Left ventricle myocardium inferior (tissue), 1 donor: ENCODE measurements at regions not wholly inside any gene's neighbourhood (a gene's known extent, or its start where the extent isn't known, plus 50 kb on each side); places are given as distances from the start of the nearest gene placed in this dataset.

Experiments
- DNase-seq: peaks from one replicate; pipeline ENCODE4 v3.0.0-alpha.2; 2020
- H3K27ac ChIP-seq: fragments of 200-600 bp; replicated peaks from 2 replicates; pipeline ENCODE4 v1.8.0; 2021
- H3K27me3 ChIP-seq: fragments of 200-600 bp; 2 replicates; pipeline ENCODE4 v1.8.0; 2021; ENCODE audit warnings: low read depth
- H3K36me3 ChIP-seq: fragments of 200-600 bp; 2 replicates; pipeline ENCODE4 v1.8.0; 2021
- H3K4me1 ChIP-seq: fragments of 200-600 bp; 2 replicates; pipeline ENCODE4 v1.8.0; 2021
- H3K4me3 ChIP-seq: fragments of 200-600 bp; 2 replicates; pipeline ENCODE4 v1.8.0; 2021; ENCODE audit warnings: mild to moderate bottlenecking, moderate library complexity
- H3K9me3 ChIP-seq: fragments of 200-600 bp; replicated peaks from 2 replicates; pipeline ENCODE4 v1.8.0; 2021
- CTCF ChIP-seq: fragments of 200-600 bp; IDR thresholded peaks from 2 replicates; pipeline ENCODE4 v1.8.0; 2021; ENCODE audit warnings: antibody characterized with exemption, mild to moderate bottlenecking, borderline replicate concordance
- intact Hi-C: fragments of 100-400 bp; cut with micrococcal nuclease; formaldehyde crosslinking; loops from one replicate; pipeline ENCODE4 v1.11.0; 2022
- donor health status: DM: no; HTN: yes; CAD: no; lungs with severe emphysema.

- intact Hi-C loops, result no loop called here
These were observed 222.1 kb upstream of the EDIL3 start for GRCh38 chr5:84606784-84607183.

GRCh38 chr5:84605241-84605640 lies 220.6 kb upstream of the EDIL3 start:
- Histone ChIP-seq H3K27me3 (no peaks in the 10 kb centered on the region), H3K27ac (no peak overlapping the region), H3K9me3 (no peaks in the 10 kb centered on the region), H3K4me1 (no peaks in the 10 kb centered on the region), H3K4me3 (no peak overlapping the region), H3K36me3 (no peaks in the 10 kb centered on the region)
- no peak for TF ChIP-seq CTCF
- no peak for DNase-seq
- intact Hi-C loops, result no loop called here

More at GRCh38 chr5:84606784-84607183, 222.1 kb upstream of the EDIL3 start:
- H3K27me3 ChIP-seq, result no peaks in the 10 kb centered on the region
- DNase-seq, result no peak
- no peak overlapping the region for H3K4me3 ChIP-seq
- no peak for TF ChIP-seq CTCF
- no peak overlapping the region for H3K27ac ChIP-seq
- H3K4me1 ChIP-seq, result no peaks in the 10 kb centered on the region
- no peaks in the 10 kb centered on the region for H3K36me3 ChIP-seq
- no peaks in the 10 kb centered on the region for H3K9me3 ChIP-seq

DNA sequence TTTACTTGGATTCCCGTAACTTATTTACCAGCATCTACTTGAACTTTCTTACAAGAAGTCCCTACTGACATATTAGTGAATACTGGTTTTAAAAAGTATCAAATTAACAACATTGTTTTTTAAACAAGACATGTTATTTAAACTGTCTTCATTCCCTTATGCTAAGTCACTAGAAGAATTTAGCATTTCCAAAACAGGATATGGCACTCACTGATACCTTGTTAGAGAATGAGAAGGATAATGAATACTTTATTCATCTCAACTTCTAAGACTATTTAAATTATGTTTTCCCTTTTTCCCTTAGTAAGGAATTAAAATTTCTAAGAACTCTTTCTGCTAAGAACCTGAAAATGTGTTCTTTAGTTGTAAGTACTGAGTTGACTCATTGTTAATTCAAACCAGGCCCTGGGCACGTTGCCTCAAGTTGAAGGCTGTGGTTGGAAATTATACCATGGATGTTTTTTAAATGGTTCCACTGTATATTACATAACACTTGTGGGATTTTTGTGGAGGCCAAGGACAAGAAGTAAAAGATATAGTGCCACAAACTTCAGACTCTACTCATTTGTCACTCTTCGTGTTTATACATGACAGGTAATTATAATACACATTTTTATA lies 219.0 kb upstream of the EDIL3 start:
- no peak overlapping the region for H3K4me3 ChIP-seq
- no peak for TF ChIP-seq CTCF
- intact Hi-C loops, result no loop called here
- no peaks in the 10 kb centered on the region for H3K36me3 ChIP-seq
- no peaks in the 10 kb centered on the region for H3K27me3 ChIP-seq
- H3K27ac ChIP-seq, result no peak overlapping the region
- DNase-seq, result peak; percentile 18
- no peaks in the 10 kb centered on the region for H3K4me1 ChIP-seq
- H3K9me3 ChIP-seq, result no peaks in the 10 kb centered on the region

DNA sequence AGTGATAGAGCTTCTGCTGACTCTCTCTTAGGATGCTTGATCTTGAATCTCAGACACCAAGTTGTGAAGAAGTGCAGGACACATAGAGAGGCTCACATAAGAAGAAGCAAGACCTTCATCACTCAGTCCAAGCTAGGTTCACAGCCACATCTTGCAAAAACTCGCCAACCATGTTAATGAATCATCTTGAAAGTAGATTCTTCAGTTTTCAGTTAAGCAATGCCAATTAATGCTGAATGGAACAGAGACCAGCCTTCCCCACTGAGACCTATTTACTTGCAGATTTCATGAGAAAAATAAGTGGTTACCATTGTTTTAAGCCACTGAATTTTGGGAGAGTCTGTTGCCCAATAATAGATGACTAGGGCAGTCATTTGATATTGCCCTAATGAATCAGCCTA lies 217.7 kb upstream of the EDIL3 start:
- intact Hi-C loops, result no loop called here
- no peaks in the 10 kb centered on the region for H3K4me1 ChIP-seq
- H3K4me3 ChIP-seq, result no peak overlapping the region
- TF ChIP-seq CTCF, result no peak
- DNase-seq, result no peak
- H3K9me3 ChIP-seq, result no peaks in the 10 kb centered on the region
- H3K27me3 ChIP-seq, result no peaks in the 10 kb centered on the region
- no peak overlapping the region for H3K27ac ChIP-seq
- H3K36me3 ChIP-seq, result no peaks in the 10 kb centered on the region

DNA sequence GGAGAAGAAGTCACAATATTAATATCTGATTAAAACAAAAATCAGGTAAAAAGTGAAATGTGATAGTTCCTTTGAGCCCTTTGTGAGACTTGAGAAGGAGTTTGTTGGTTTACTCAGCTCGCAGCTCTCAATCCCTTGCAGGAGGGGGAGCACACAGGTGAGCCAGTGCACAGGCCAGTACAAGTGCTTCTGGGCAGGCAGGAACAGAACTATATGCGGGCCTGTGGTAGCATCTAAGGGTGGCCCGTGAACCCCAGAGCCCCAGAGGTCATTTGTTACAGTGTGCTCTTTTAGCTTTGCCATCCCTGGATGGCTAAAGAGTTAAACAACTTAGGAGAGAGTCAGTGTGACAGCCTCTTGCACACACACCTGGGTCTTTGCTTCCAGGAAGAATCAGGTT lies 215.3 kb upstream of the EDIL3 start:
- intact Hi-C loops, result no loop called here
- H3K27me3 ChIP-seq, result no peaks in the 10 kb centered on the region
- no peak for DNase-seq
- H3K4me3 ChIP-seq, result no peak overlapping the region
- no peak for TF ChIP-seq CTCF
- no peaks in the 10 kb centered on the region for H3K36me3 ChIP-seq
- H3K27ac ChIP-seq, result no peak overlapping the region
- no peaks in the 10 kb centered on the region for H3K9me3 ChIP-seq
- no peaks in the 10 kb centered on the region for H3K4me1 ChIP-seq
